ENCODE measurements at regions not wholly inside any gene's neighbourhood (a gene's known extent, or its start where the extent isn't known, plus 50 kb on each side); places are given as distances from the start of the nearest gene placed in this dataset.

DNA sequence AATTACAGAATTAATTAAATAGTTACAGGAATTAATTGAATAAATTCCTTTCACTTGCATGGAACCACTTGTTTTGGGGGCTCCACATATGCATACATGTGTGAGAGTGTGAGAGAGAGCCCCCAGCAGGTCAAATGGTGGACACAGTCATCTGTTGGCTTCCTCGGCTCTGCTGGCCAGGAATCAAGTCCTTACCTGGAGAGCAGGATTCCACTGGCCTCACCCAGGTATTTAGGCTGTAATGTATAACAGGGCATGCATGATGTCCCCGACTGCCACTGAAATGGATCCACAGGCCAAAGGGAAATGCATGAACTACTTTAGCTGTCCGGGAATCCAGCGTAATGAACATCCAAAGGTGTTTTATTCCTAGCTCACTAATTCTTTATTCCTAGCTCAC, 139.7 kb upstream of the SMAD3 start:
- Histone ChIP-seq H3K79me1 (ENCODE audit: low read depth, low read length) (no peaks in the 10 kb centered on the region), H3K27me3 (ENCODE audit: control insufficient read depth in 3 of 3, insufficient read depth in 3 of 3, low read depth in 1 of 3, low read length in 3 of 3) (peaks cover 0 to 5% (median 0%) of the 10 kb centered on the region in 3 experiments), H3K4me2 (ENCODE audit: insufficient read depth, low read length, poor library complexity, severe bottlenecking) (no peak overlapping the region), H3K4me1 (ENCODE audit: control insufficient read depth in 2 of 2, insufficient read depth in 1 of 2, low read depth in 1 of 2, low read length in 2 of 2) (peaks cover 0 to 2% of the 10 kb centered on the region in 2 donors), H3K4me3 (ENCODE audit: low read length in 2 of 2) (no peak overlapping the region), H3K14ac (ENCODE audit: low read length) (no peak overlapping the region), H2BK120ac (ENCODE audit: low read depth, low read length) (no peak overlapping the region), H4K91ac (ENCODE audit: low read depth, low read length, poor library complexity) (no peak overlapping the region), H2AK5ac (ENCODE audit: low read depth, low read length) (no peak overlapping the region), H4K8ac (ENCODE audit: low read depth, low read length) (no peak overlapping the region), H3K27ac (replicated peaks; ENCODE audit: low read length) (no peak overlapping the region), H2BK12ac (ENCODE audit: low read length) (no peak overlapping the region), H3K36me3 (replicated peaks in 1 of 2; ENCODE audit: control insufficient read depth in 2 of 2, insufficient read depth in 2 of 2, low read length in 2 of 2) (no peaks in the 10 kb centered on the region), H3K9ac (ENCODE audit: low read depth, low read length, poor library complexity) (no peak overlapping the region), H2BK15ac (ENCODE audit: low read length) (no peak overlapping the region), H2AFZ (ENCODE audit: low read length) (no peak overlapping the region), H3K18ac (ENCODE audit: low read length) (no peak overlapping the region), H2BK5ac (ENCODE audit: low read length) (no peak overlapping the region), H3K23ac (ENCODE audit: low read depth, low read length, poor library complexity) (no peak overlapping the region), H3K4ac (ENCODE audit: low read length) (no peak overlapping the region), H3K9me3 (replicated peaks in 1 of 2; ENCODE audit: control insufficient read depth in 2 of 2, insufficient read depth in 1 of 2, low read depth in 1 of 2, low read length in 2 of 2) (peaks cover 0 to 3% of the 10 kb centered on the region in 2 donors)
- no CpG with 5 or more reads among the region's 4 CpGs for WGBS, 2 donors (ENCODE audit: extremely low coverage in 2 of 2, insufficient read length in 2 of 2, insufficient replicate concordance in 1 of 2)
- no peak for DNase-seq (ENCODE audit: low spot score)

DNA sequence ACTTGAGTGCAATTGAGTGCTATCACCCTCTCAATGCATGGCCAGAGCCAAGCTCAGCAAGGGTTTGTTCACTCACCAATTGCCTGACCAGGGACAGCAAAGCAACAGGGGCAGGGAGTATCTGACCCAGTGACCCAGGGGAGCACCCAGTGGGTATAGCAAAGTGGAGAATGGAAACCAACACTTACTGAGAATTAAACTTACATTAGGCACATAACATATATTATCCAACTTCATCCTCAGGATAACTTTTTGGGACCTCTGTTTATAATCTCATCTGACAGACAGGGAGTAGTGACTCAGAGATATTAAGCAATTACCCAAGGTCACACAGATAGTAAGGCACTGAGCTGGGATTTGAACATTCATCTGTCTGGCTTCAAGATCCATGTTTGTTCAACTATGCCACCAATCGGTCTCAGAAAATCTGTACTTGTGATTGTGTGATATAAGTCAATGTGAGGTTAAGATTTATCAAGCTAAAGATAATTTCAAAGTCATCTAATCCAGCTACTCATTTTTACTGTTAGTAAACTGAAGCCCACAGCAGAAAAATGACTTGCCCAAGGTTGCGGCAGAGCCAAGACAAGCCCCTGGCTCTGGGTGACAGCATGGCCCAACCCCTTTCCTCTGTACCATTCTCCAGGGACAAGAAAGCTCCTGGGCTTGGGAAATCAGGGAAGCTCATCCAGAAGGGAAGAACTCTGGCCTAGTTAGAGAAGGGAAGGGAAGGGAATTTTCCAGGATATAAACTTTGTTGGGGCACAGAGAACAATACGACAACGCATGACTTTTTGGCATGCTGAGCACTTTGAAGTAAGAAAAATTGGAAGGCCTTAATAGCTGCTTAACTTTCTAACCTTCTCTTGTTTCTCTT, 138.0 kb upstream of the SMAD3 start:
- peaks cover 0 to under 1% of the 10 kb centered on the region in 2 donors for H3K36me3 ChIP-seq (replicated peaks in 1 of 2; ENCODE audit: control insufficient read depth in 2 of 2, insufficient read depth in 2 of 2, low read length in 2 of 2)
- no peak overlapping the region for H2AFZ ChIP-seq (ENCODE audit: low read length)
- no peak overlapping the region for H3K14ac ChIP-seq (ENCODE audit: low read length)
- no peak overlapping the region for H3K4me3 ChIP-seq (ENCODE audit: low read length in 2 of 2)
- H3K9me3 ChIP-seq (replicated peaks in 1 of 2; ENCODE audit: control insufficient read depth in 2 of 2, insufficient read depth in 1 of 2, low read depth in 1 of 2, low read length in 2 of 2), result peaks cover under 1 to 3% of the 10 kb centered on the region in 2 donors
- no peaks in the 10 kb centered on the region for H3K27me3 ChIP-seq (ENCODE audit: control insufficient read depth in 3 of 3, insufficient read depth in 3 of 3, low read depth in 1 of 3, low read length in 3 of 3)
- no peak overlapping the region for H3K18ac ChIP-seq (ENCODE audit: low read length)
- no peak for DNase-seq (ENCODE audit: low spot score)
- peaks cover 6 to 11% of the 10 kb centered on the region in 2 donors for H3K4me1 ChIP-seq (ENCODE audit: control insufficient read depth in 2 of 2, insufficient read depth in 1 of 2, low read depth in 1 of 2, low read length in 2 of 2)
- H2BK120ac ChIP-seq (ENCODE audit: low read depth, low read length), result no peak overlapping the region
- H2BK12ac ChIP-seq (ENCODE audit: low read length), result no peak overlapping the region
- H3K27ac ChIP-seq (replicated peaks; ENCODE audit: low read length), result no peak overlapping the region
- no peak overlapping the region for H2BK15ac ChIP-seq (ENCODE audit: low read length)
- H3K23ac ChIP-seq (ENCODE audit: low read depth, low read length, poor library complexity), result no peak overlapping the region
- no peak overlapping the region for H2BK5ac ChIP-seq (ENCODE audit: low read length)
- H3K4ac ChIP-seq (ENCODE audit: low read length), result no peak overlapping the region
- no peak overlapping the region for H4K91ac ChIP-seq (ENCODE audit: low read depth, low read length, poor library complexity)
- H3K9ac ChIP-seq (ENCODE audit: low read depth, low read length, poor library complexity), result no peak overlapping the region
- H3K4me2 ChIP-seq (ENCODE audit: insufficient read depth, low read length, poor library complexity, severe bottlenecking), result no peak overlapping the region
- H4K8ac ChIP-seq (ENCODE audit: low read depth, low read length), result no peak overlapping the region
- WGBS, 2 donors (ENCODE audit: extremely low coverage in 2 of 2, insufficient read length in 2 of 2, insufficient replicate concordance in 1 of 2), result no CpG with 5 or more reads among the region's 4 CpGs
- H3K79me1 ChIP-seq (ENCODE audit: low read depth, low read length), result no peaks in the 10 kb centered on the region
- H2AK5ac ChIP-seq (ENCODE audit: low read depth, low read length), result no peak overlapping the region

DNA sequence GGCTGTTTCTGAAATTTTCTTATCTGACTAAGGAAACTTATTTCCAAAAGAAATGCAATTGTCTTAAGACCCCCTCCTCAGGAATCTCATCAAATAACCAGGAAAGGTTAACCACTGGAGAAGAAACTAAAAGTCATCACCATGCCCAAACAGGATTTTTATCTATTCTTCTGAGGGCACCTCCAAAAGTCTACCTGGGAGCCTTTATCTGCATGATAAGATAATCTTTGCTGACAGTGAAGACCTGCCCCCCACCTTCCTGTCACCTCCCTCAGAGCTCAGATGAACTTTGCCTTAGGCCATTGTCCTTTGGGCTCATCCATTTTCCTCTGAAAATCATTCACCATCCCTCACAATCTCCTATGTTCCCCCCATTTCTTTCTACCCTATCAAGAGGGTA, 137.3 kb upstream of the SMAD3 start:
- H3K4me3 ChIP-seq (ENCODE audit: low read length in 2 of 2), result no peak overlapping the region
- no peak overlapping the region for H2BK120ac ChIP-seq (ENCODE audit: low read depth, low read length)
- H3K14ac ChIP-seq (ENCODE audit: low read length), result no peak overlapping the region
- no peaks in the 10 kb centered on the region for H3K79me1 ChIP-seq (ENCODE audit: low read depth, low read length)
- H3K9ac ChIP-seq (ENCODE audit: low read depth, low read length, poor library complexity), result no peak overlapping the region
- H3K4me2 ChIP-seq (ENCODE audit: insufficient read depth, low read length, poor library complexity, severe bottlenecking), result no peak overlapping the region
- H2BK15ac ChIP-seq (ENCODE audit: low read length), result no peak overlapping the region
- H3K4me1 ChIP-seq (ENCODE audit: control insufficient read depth in 2 of 2, insufficient read depth in 1 of 2, low read depth in 1 of 2, low read length in 2 of 2), result peaks cover 11 to 13% of the 10 kb centered on the region in 2 donors
- peaks cover 0 to 6% of the 10 kb centered on the region in 2 donors for H3K9me3 ChIP-seq (replicated peaks in 1 of 2; ENCODE audit: control insufficient read depth in 2 of 2, insufficient read depth in 1 of 2, low read depth in 1 of 2, low read length in 2 of 2)
- peaks cover 0 to 2% (median 0%) of the 10 kb centered on the region in 3 experiments for H3K27me3 ChIP-seq (ENCODE audit: control insufficient read depth in 3 of 3, insufficient read depth in 3 of 3, low read depth in 1 of 3, low read length in 3 of 3)
- H4K8ac ChIP-seq (ENCODE audit: low read depth, low read length), result no peak overlapping the region
- no peak overlapping the region for H3K27ac ChIP-seq (replicated peaks; ENCODE audit: low read length)
- H2AK5ac ChIP-seq (ENCODE audit: low read depth, low read length), result no peak overlapping the region
- DNase-seq (ENCODE audit: low spot score), result no peak
- no peak overlapping the region for H4K91ac ChIP-seq (ENCODE audit: low read depth, low read length, poor library complexity)
- H3K36me3 ChIP-seq (replicated peaks in 1 of 2; ENCODE audit: control insufficient read depth in 2 of 2, insufficient read depth in 2 of 2, low read length in 2 of 2), result peaks cover 0 to 3% of the 10 kb centered on the region in 2 donors
- no peak overlapping the region for H3K23ac ChIP-seq (ENCODE audit: low read depth, low read length, poor library complexity)
- no peak overlapping the region for H2AFZ ChIP-seq (ENCODE audit: low read length)
- H2BK5ac ChIP-seq (ENCODE audit: low read length), result no peak overlapping the region
- H3K18ac ChIP-seq (ENCODE audit: low read length), result no peak overlapping the region
- no peak overlapping the region for H3K4ac ChIP-seq (ENCODE audit: low read length)
- no peak overlapping the region for H2BK12ac ChIP-seq (ENCODE audit: low read length)

DNA sequence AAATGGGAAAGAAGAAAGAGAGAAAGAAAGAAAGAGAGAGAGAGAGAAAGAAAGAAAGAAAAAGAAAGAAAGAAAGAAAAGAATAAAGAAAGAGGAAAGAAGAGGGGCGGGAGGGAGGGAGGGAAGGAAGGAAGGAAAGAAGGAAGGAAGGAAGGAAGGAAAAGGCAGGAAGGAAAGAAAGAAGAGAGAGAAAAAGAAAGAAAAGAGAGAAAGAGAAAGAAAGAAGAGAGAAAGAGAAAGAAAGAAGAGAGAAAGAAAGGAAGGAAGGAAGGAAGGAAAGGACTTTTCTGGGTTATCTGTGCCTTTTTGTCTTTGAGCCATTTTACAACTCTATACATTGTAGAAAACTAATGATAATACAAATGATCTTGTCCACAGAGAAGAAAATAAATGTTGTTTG, 136.6 kb upstream of the SMAD3 start:
- H3K4me1 ChIP-seq (ENCODE audit: control insufficient read depth in 2 of 2, insufficient read depth in 1 of 2, low read depth in 1 of 2, low read length in 2 of 2), result peaks cover 11 to 13% of the 10 kb centered on the region in 2 donors
- no peak overlapping the region for H3K27ac ChIP-seq (replicated peaks; ENCODE audit: low read length)
- H4K8ac ChIP-seq (ENCODE audit: low read depth, low read length), result no peak overlapping the region
- no CpG with 5 or more reads among the region's 1 CpG for WGBS, 2 donors (ENCODE audit: extremely low coverage in 2 of 2, insufficient read length in 2 of 2, insufficient replicate concordance in 1 of 2)
- no peak overlapping the region for H4K91ac ChIP-seq (ENCODE audit: low read depth, low read length, poor library complexity)
- H3K36me3 ChIP-seq (replicated peaks in 1 of 2; ENCODE audit: control insufficient read depth in 2 of 2, insufficient read depth in 2 of 2, low read length in 2 of 2), result peaks cover 0 to 3% of the 10 kb centered on the region in 2 donors
- H3K14ac ChIP-seq (ENCODE audit: low read length), result no peak overlapping the region
- peaks cover 0 to 12% of the 10 kb centered on the region in 2 donors for H3K9me3 ChIP-seq (replicated peaks in 1 of 2; ENCODE audit: control insufficient read depth in 2 of 2, insufficient read depth in 1 of 2, low read depth in 1 of 2, low read length in 2 of 2)
- H3K18ac ChIP-seq (ENCODE audit: low read length), result no peak overlapping the region
- H2BK5ac ChIP-seq (ENCODE audit: low read length), result no peak overlapping the region
- H3K27me3 ChIP-seq (ENCODE audit: control insufficient read depth in 3 of 3, insufficient read depth in 3 of 3, low read depth in 1 of 3, low read length in 3 of 3), result peaks cover 0 to 2% (median 0%) of the 10 kb centered on the region in 3 experiments
- H2AK5ac ChIP-seq (ENCODE audit: low read depth, low read length), result no peak overlapping the region
- no peak overlapping the region for H2AFZ ChIP-seq (ENCODE audit: low read length)
- DNase-seq (ENCODE audit: low spot score), result no peak
- no peak overlapping the region for H2BK12ac ChIP-seq (ENCODE audit: low read length)
- H3K4me3 ChIP-seq (ENCODE audit: low read length in 2 of 2), result no peak overlapping the region
- no peak overlapping the region for H3K23ac ChIP-seq (ENCODE audit: low read depth, low read length, poor library complexity)
- no peak overlapping the region for H3K4me2 ChIP-seq (ENCODE audit: insufficient read depth, low read length, poor library complexity, severe bottlenecking)
- H3K4ac ChIP-seq (ENCODE audit: low read length), result no peak overlapping the region
- no peak overlapping the region for H2BK15ac ChIP-seq (ENCODE audit: low read length)
- H3K9ac ChIP-seq (ENCODE audit: low read depth, low read length, poor library complexity), result no peak overlapping the region
- H2BK120ac ChIP-seq (ENCODE audit: low read depth, low read length), result no peak overlapping the region
- no peaks in the 10 kb centered on the region for H3K79me1 ChIP-seq (ENCODE audit: low read depth, low read length)
